ENCODE measurements at regions not wholly inside any gene's neighbourhood (a gene's known extent, or its start where the extent isn't known, plus 50 kb on each side); places are given as distances from the start of the nearest gene placed in this dataset.

GRCh38 chr3:80580146-80580545 lies 812.3 kb upstream of the ROBO1 start:
- no peak for TF ChIP-seq CTCF (IDR thresholded peaks at IDR 0.05; ENCODE audit: insufficient read depth, low read depth, low read length)
- DNase-seq (ENCODE audit: low read depth), result no peak
- no peak overlapping the region for H3K4me3 ChIP-seq (ENCODE audit: low read depth, low read length)

- no peak for DNase-seq (ENCODE audit: low read depth)
- no peak overlapping the region for H3K4me3 ChIP-seq (ENCODE audit: low read depth, low read length)
- TF ChIP-seq CTCF (IDR thresholded peaks at IDR 0.05; ENCODE audit: insufficient read depth, low read depth, low read length), result no peak
These were observed 796.6 kb upstream of the ROBO1 start for GRCh38 chr3:80564391-80564790.

GRCh38 chr3:80559701-80560100 lies 791.9 kb upstream of the ROBO1 start:
- DNase-seq (ENCODE audit: low read depth), result no peak
- no peak overlapping the region for H3K4me3 ChIP-seq (ENCODE audit: low read depth, low read length)
- TF ChIP-seq CTCF (IDR thresholded peaks at IDR 0.05; ENCODE audit: insufficient read depth, low read depth, low read length), result no peak

- H3K4me3 ChIP-seq (ENCODE audit: low read depth, low read length), result no peak overlapping the region
- no peak for TF ChIP-seq CTCF (IDR thresholded peaks at IDR 0.05; ENCODE audit: insufficient read depth, low read depth, low read length)
- no peak for DNase-seq (ENCODE audit: low read depth)
These were observed 789.0 kb upstream of the ROBO1 start for GRCh38 chr3:80556763-80557162.

- H3K4me3 ChIP-seq (ENCODE audit: low read depth, low read length), result no peak overlapping the region
- no peak for TF ChIP-seq CTCF (IDR thresholded peaks at IDR 0.05; ENCODE audit: insufficient read depth, low read depth, low read length)
- no peak for DNase-seq (ENCODE audit: low read depth)
These were observed 786.5 kb upstream of the ROBO1 start for GRCh38 chr3:80554304-80554703.

GRCh38 chr3:80553211-80553610 lies 785.4 kb upstream of the ROBO1 start:
- no peak for DNase-seq (ENCODE audit: low read depth)
- TF ChIP-seq CTCF (IDR thresholded peaks at IDR 0.05; ENCODE audit: insufficient read depth, low read depth, low read length), result no peak
- no peak overlapping the region for H3K4me3 ChIP-seq (ENCODE audit: low read depth, low read length)

- no peak overlapping the region for H3K4me3 ChIP-seq (ENCODE audit: low read depth, low read length)
- no peak for TF ChIP-seq CTCF (IDR thresholded peaks at IDR 0.05; ENCODE audit: insufficient read depth, low read depth, low read length)
- no peak for DNase-seq (ENCODE audit: low read depth)
These were observed 782.4 kb upstream of the ROBO1 start for GRCh38 chr3:80550174-80550573.

Data from fibroblast of villous mesenchyme (primary cell).